ENCODE measurements at regions not wholly inside any gene's neighbourhood (a gene's known extent, or its start where the extent isn't known, plus 50 kb on each side); places are given as distances from the start of the nearest gene placed in this dataset.

- no peaks in the 10 kb centered on the region for H3K27me3 Mint-ChIP-seq (ENCODE audit: insufficient read depth)
- DNase-seq, result no peak
- H3K4me3 Mint-ChIP-seq, result no peak overlapping the region
- no peak overlapping the region for H3K27ac Mint-ChIP-seq
- no peak for TF ChIP-seq CTCF (IDR thresholded peaks at IDR 0.05)
- H3K36me3 Mint-ChIP-seq (ENCODE audit: low read depth), result peaks cover 11% of the 10 kb centered on the region; the same call in 1 of the 2 replicates
- H3K4me1 Mint-ChIP-seq (ENCODE audit: low read depth), result no peaks in the 10 kb centered on the region
- H3K9me3 Mint-ChIP-seq, result peaks cover 65% of the 10 kb centered on the region
Observed at GRCh38 chr10:128969551-128969950, 497.5 kb upstream of the MGMT start.

GRCh38 chr10:128971374-128972035 is 495.5 kb upstream of the MGMT start:
- H3K27me3 Mint-ChIP-seq (ENCODE audit: insufficient read depth), result no peaks in the 10 kb centered on the region
- no peak overlapping the region for H3K4me3 Mint-ChIP-seq
- no peak for TF ChIP-seq CTCF (IDR thresholded peaks at IDR 0.05)
- DNase-seq, result no peak
- peaks cover 11% of the 10 kb centered on the region; the same call in 1 of the 2 replicates for H3K36me3 Mint-ChIP-seq (ENCODE audit: low read depth)
- no peak overlapping the region for H3K27ac Mint-ChIP-seq
- no peaks in the 10 kb centered on the region for H3K4me1 Mint-ChIP-seq (ENCODE audit: low read depth)
- H3K9me3 Mint-ChIP-seq, result peaks cover 80% of the 10 kb centered on the region

- Mint-ChIP-seq H3K36me3 (ENCODE audit: low read depth) (peaks cover 11% of the 10 kb centered on the region; the same call in 1 of the 2 replicates), H3K27ac (no peak overlapping the region), H3K9me3 (peaks cover 81% of the 10 kb centered on the region), H3K27me3 (ENCODE audit: insufficient read depth) (no peaks in the 10 kb centered on the region), H3K4me3 (no peak overlapping the region), H3K4me1 (ENCODE audit: low read depth) (no peaks in the 10 kb centered on the region)
- DNase-seq, result no peak
- TF ChIP-seq CTCF (IDR thresholded peaks at IDR 0.05), result no peak
Observed at GRCh38 chr10:128972036-128972405, 495.0 kb upstream of the MGMT start.

GRCh38 chr10:128973221-128973620 is 493.8 kb upstream of the MGMT start:
- H3K4me3 Mint-ChIP-seq, result no peak overlapping the region

GRCh38 chr10:128976856-128977255 is 490.2 kb upstream of the MGMT start:
- H3K27ac Mint-ChIP-seq, result no peak overlapping the region
- H3K36me3 Mint-ChIP-seq (ENCODE audit: low read depth), result peaks cover 4% of the 10 kb centered on the region; the same call in 1 of the 2 replicates
- H3K4me1 Mint-ChIP-seq (ENCODE audit: low read depth), result no peaks in the 10 kb centered on the region
- no peak for TF ChIP-seq CTCF (IDR thresholded peaks at IDR 0.05)
- no peak overlapping the region for H3K4me3 Mint-ChIP-seq
- H3K9me3 Mint-ChIP-seq, result peaks cover 70% of the 10 kb centered on the region
- DNase-seq, result no peak
- H3K27me3 Mint-ChIP-seq (ENCODE audit: insufficient read depth), result no peaks in the 10 kb centered on the region

More at GRCh38 chr10:128973221-128973620, 493.8 kb upstream of the MGMT start:
- Mint-ChIP-seq H3K27ac (no peak overlapping the region), H3K27me3 (ENCODE audit: insufficient read depth) (no peaks in the 10 kb centered on the region), H3K4me1 (ENCODE audit: low read depth) (no peaks in the 10 kb centered on the region), H3K9me3 (peaks cover 82% of the 10 kb centered on the region), H3K36me3 (ENCODE audit: low read depth) (peaks cover 7% of the 10 kb centered on the region; the same call in 1 of the 2 replicates)
- no peak for TF ChIP-seq CTCF (IDR thresholded peaks at IDR 0.05)
- DNase-seq, result no peak

Data from HFFc6 (cell line).